HG02870 (cell line): ENCODE measurements at regions not wholly inside any gene's neighbourhood (a gene's known extent, or its start where the extent isn't known, plus 50 kb on each side); places are given as distances from the start of the nearest gene placed in this dataset.

ENCODE experiments used
- ATAC-seq: cut with Tn5 transposase; IDR thresholded peaks from one replicate; pipeline ENCODE4 v1.9.1; 2021; ENCODE audit warnings: mild to moderate bottlenecking, moderate library complexity; ENCODE audit not compliant: unreplicated experiment

- ATAC-seq = no peak
Measured at GRCh38 chr5:67720162-67720772, 495.3 kb upstream of the PIK3R1 start.

GRCh38 chr5:67702008-67702407, 505.4 kb upstream of the CD180 start:
- no peak for ATAC-seq

- no peak for ATAC-seq
Measured at GRCh38 chr5:67699560-67699959, 503.0 kb upstream of the CD180 start.

GRCh38 chr5:67696446-67696845, 499.8 kb upstream of the CD180 start:
- no peak for ATAC-seq

GRCh38 chr5:67695369-67695768, 498.8 kb upstream of the CD180 start:
- no peak for ATAC-seq

- ATAC-seq = no peak
Measured at GRCh38 chr5:67694810-67695191, 498.2 kb upstream of the CD180 start.

GRCh38 chr5:67693956-67694809, 497.6 kb upstream of the CD180 start:
- ATAC-seq = no peak

GRCh38 chr5:67686746-67687145, 490.1 kb upstream of the CD180 start:
- ATAC-seq = no peak

GRCh38 chr5:67681703-67682102, 485.1 kb upstream of the CD180 start:
- no peak for ATAC-seq

GRCh38 chr5:67680099-67680498, 483.5 kb upstream of the CD180 start:
- no peak for ATAC-seq

GRCh38 chr5:67679184-67679841, 482.7 kb upstream of the CD180 start:
- no peak for ATAC-seq

- no peak for ATAC-seq
Measured at GRCh38 chr5:67678594-67678993, 482.0 kb upstream of the CD180 start.

- no peak for ATAC-seq
Measured at GRCh38 chr5:67677422-67677970, 480.9 kb upstream of the CD180 start.

- no peak for ATAC-seq
Measured at GRCh38 chr5:67676863-67677262, 480.3 kb upstream of the CD180 start.

- ATAC-seq = no peak
Measured at GRCh38 chr5:67674159-67674655, 477.6 kb upstream of the CD180 start.

- no peak for ATAC-seq
Measured at GRCh38 chr5:67673618-67674017, 477.0 kb upstream of the CD180 start.

GRCh38 chr5:67673180-67673579, 476.6 kb upstream of the CD180 start:
- ATAC-seq = no peak

GRCh38 chr5:67672636-67673035, 476.0 kb upstream of the CD180 start:
- no peak for ATAC-seq

GRCh38 chr5:67669916-67670315, 473.3 kb upstream of the CD180 start:
- no peak for ATAC-seq

GRCh38 chr5:67660149-67660548, 463.6 kb upstream of the CD180 start:
- ATAC-seq = no peak

GRCh38 chr5:67659288-67659687, 462.7 kb upstream of the CD180 start:
- no peak for ATAC-seq

- no peak for ATAC-seq
Measured at GRCh38 chr5:67657055-67657454, 460.5 kb upstream of the CD180 start.
